ENCODE measurements at regions not wholly inside any gene's neighbourhood (a gene's known extent, or its start where the extent isn't known, plus 50 kb on each side); places are given as distances from the start of the nearest gene placed in this dataset.

DNA sequence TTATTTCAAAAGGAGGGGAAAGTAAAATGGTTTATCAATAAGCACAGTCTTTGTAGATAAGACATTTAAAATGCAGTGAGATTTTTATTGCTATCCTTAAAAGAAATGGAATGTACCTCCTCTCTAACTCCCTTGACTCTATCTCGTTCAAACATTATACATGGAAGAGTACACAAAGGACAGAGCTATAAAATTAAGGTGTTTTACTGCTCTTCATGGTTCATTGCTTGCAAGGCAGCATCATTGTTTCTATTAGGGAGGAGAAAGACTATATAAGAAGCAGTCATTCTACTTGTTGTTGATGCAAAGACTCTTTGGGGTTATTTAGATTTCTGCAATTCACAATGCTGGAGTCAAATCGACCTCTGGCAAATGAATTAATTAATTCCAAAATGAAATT lies 380.2 kb upstream of the NDST3 start:
- Histone ChIP-seq H3K27ac (replicated peaks) (no peak overlapping the region), H3K4me3 (replicated peaks; ENCODE audit: insufficient read depth, low read length) (no peak overlapping the region), H3K27me3 (ENCODE audit: insufficient read depth, poor library complexity, severe bottlenecking) (no peaks in the 10 kb centered on the region)
- TF ChIP-seq, protein P1, sequence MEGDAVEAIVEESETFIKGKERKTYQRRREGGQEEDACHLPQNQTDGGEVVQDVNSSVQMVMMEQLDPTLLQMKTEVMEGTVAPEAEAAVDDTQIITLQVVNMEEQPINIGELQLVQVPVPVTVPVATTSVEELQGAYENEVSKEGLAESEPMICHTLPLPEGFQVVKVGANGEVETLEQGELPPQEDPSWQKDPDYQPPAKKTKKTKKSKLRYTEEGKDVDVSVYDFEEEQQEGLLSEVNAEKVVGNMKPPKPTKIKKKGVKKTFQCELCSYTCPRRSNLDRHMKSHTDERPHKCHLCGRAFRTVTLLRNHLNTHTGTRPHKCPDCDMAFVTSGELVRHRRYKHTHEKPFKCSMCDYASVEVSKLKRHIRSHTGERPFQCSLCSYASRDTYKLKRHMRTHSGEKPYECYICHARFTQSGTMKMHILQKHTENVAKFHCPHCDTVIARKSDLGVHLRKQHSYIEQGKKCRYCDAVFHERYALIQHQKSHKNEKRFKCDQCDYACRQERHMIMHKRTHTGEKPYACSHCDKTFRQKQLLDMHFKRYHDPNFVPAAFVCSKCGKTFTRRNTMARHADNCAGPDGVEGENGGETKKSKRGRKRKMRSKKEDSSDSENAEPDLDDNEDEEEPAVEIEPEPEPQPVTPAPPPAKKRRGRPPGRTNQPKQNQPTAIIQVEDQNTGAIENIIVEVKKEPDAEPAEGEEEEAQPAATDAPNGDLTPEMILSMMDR (IDR thresholded peaks at IDR 0.05; ENCODE audit: insufficient read depth, low read length) = no peak
- no peak for TF ChIP-seq REST (IDR thresholded peaks at IDR 0.05; ENCODE audit: insufficient replicate concordance, low read depth)
- no peak for TF ChIP-seq POLR2AphosphoS5 (IDR thresholded peaks at IDR 0.05; ENCODE audit: low read depth)
- no peak for TF ChIP-seq GABPA (IDR thresholded peaks at IDR 0.05; ENCODE audit: low read depth)
- TF ChIP-seq SPI1 (IDR thresholded peaks at IDR 0.05; ENCODE audit: borderline replicate concordance, low read depth) = no peak
- DNase-seq (ENCODE audit: low read depth in 1 of 2, low spot score in 1 of 2) = no peak

DNA sequence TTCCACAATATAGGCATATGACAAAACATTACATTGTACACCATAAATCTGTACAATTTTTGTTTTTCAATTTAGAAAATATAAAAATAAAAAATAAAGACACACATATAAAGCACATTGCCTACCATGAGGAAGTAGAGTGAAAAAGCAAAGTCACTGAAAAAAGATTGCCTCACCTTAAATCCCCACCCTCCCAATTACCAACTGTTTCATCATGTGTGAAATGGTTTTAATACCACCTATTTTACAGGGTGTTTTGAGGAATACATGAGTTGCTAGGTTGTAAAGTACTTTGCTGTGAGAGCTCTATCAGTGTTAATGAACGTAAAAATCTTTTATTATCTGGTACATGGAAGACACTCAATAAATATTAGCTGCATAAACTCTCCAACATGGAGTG lies 373.6 kb upstream of the NDST3 start:
- peak in 1 of 2 experiments; percentile 21 for DNase-seq (ENCODE audit: low read depth in 1 of 2, low spot score in 1 of 2)
- Histone ChIP-seq H3K27me3 (ENCODE audit: insufficient read depth, poor library complexity, severe bottlenecking) (no peaks in the 10 kb centered on the region), H3K27ac (replicated peaks) (no peak overlapping the region), H3K4me3 (replicated peaks; ENCODE audit: insufficient read depth, low read length) (no peak overlapping the region)
- TF ChIP-seq GABPA (IDR thresholded peaks at IDR 0.05; ENCODE audit: low read depth) (no peak), REST (IDR thresholded peaks at IDR 0.05; ENCODE audit: insufficient replicate concordance, low read depth) (no peak), POLR2AphosphoS5 (IDR thresholded peaks at IDR 0.05; ENCODE audit: low read depth) (no peak), SPI1 (IDR thresholded peaks at IDR 0.05; ENCODE audit: borderline replicate concordance, low read depth) (no peak)
- TF ChIP-seq, protein P1 (IDR thresholded peaks at IDR 0.05; ENCODE audit: insufficient read depth, low read length) = no peak

DNA sequence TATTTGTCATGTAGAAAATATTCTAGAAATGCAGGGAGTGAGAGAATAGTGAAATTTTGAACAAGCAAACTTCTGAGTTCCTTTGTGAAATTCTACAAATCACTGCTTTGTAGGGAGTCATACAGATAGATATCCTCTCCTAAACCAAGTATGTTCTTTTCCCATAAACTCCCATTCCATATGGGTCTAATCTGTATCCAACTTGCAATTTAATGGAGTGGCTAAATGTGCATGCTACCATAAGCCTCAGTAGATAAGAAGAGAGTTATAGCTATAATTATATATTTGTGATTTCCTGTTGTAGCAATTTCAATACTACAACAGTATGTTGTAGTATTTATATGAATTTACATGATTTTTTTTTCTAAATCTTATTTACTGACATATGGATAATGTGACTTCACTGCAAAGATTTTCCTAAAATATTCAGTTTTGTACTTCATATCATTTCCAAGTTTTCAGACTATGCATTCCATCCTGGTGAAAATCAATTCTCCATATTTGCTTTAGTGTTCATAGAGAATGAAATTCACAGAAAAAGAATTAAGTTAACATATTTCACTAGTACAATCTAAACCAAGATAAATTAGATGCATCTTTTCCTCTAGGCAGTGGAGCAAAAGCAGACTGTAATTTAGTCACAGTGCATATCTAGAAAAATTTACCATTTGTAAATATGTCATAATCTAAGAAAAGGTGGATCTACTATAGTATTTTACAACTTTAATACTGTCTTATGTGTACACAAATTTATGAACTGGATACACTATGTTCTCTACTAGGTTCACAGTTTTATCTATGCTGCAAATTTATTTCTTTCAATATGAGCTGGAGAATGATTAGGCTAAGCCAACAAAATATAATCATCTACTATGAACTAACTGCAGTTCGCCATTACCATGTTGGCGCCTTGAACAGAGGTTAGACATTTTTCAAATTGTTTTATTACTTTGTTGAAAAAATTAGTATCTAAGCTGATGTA lies 372.9 kb upstream of the NDST3 start:
- Histone ChIP-seq H3K4me3 (replicated peaks; ENCODE audit: insufficient read depth, low read length) (no peak overlapping the region), H3K27me3 (ENCODE audit: insufficient read depth, poor library complexity, severe bottlenecking) (no peaks in the 10 kb centered on the region), H3K27ac (replicated peaks) (no peak overlapping the region)
- no peak for DNase-seq (ENCODE audit: low read depth in 1 of 2, low spot score in 1 of 2)
- TF ChIP-seq GABPA (IDR thresholded peaks at IDR 0.05; ENCODE audit: low read depth) (no peak), SPI1 (IDR thresholded peaks at IDR 0.05; ENCODE audit: borderline replicate concordance, low read depth) (no peak), REST (IDR thresholded peaks at IDR 0.05; ENCODE audit: insufficient replicate concordance, low read depth) (no peak), POLR2AphosphoS5 (IDR thresholded peaks at IDR 0.05; ENCODE audit: low read depth) (no peak)
- TF ChIP-seq, protein P1 (IDR thresholded peaks at IDR 0.05; ENCODE audit: insufficient read depth, low read length) = no peak
